GM12891 (cell line): ENCODE measurements at regions not wholly inside any gene's neighbourhood (a gene's known extent, or its start where the extent isn't known, plus 50 kb on each side); places are given as distances from the start of the nearest gene placed in this dataset.

ENCODE experiments used
- POLR2A ChIP-seq: IDR thresholded peaks from 2 replicates; pipeline ENCODE4 v1.6.1; 2011; ENCODE audit warnings: low read depth, low read length, control low read depth
- POLR2AphosphoS5 ChIP-seq: IDR thresholded peaks from 2 replicates; pipeline ENCODE4 v1.6.1; 2011; ENCODE audit warnings: low read depth, low read length, control low read depth
- POU2F2 ChIP-seq: IDR thresholded peaks from 2 replicates; pipeline ENCODE4 v1.6.1; 2011; ENCODE audit warnings: low read depth, mild to moderate bottlenecking, control low read depth, low read length, moderate library complexity
- SPI1 ChIP-seq: IDR thresholded peaks from 2 replicates; pipeline ENCODE4 v1.6.1; 2011; ENCODE audit warnings: low read depth, low read length, control low read depth
- TAF1 ChIP-seq: IDR thresholded peaks from 2 replicates; pipeline ENCODE4 v1.6.1; 2011; ENCODE audit warnings: low read depth, low read length, control low read depth

GRCh38 chr11:32219320-32219719, 128.4 kb downstream of the RCN1 start:
- TF ChIP-seq POU2F2 (no peak), POLR2AphosphoS5 (no peak), POLR2A (no peak), SPI1 (no peak), TAF1 (no peak)
